GM12891 (cell line): ENCODE measurements at regions not wholly inside any gene's neighbourhood (a gene's known extent, or its start where the extent isn't known, plus 50 kb on each side); places are given as distances from the start of the nearest gene placed in this dataset.

ENCODE experiments used
- POLR2A ChIP-seq: IDR thresholded peaks from 2 replicates; pipeline ENCODE4 v1.6.1; 2011; ENCODE audit warnings: low read depth, low read length, control low read depth
- POLR2AphosphoS5 ChIP-seq: IDR thresholded peaks from 2 replicates; pipeline ENCODE4 v1.6.1; 2011; ENCODE audit warnings: low read depth, low read length, control low read depth
- POU2F2 ChIP-seq: IDR thresholded peaks from 2 replicates; pipeline ENCODE4 v1.6.1; 2011; ENCODE audit warnings: low read depth, mild to moderate bottlenecking, control low read depth, low read length, moderate library complexity
- TAF1 ChIP-seq: IDR thresholded peaks from 2 replicates; pipeline ENCODE4 v1.6.1; 2011; ENCODE audit warnings: low read depth, low read length, control low read depth

GRCh38 chr5:57366744-57367143 is 115.9 kb downstream of the ACTBL2 start:
- TF ChIP-seq TAF1 (no peak), POLR2A (no peak), POLR2AphosphoS5 (no peak), POU2F2 (no peak)
